ENCODE measurements at regions not wholly inside any gene's neighbourhood (a gene's known extent, or its start where the extent isn't known, plus 50 kb on each side); places are given as distances from the start of the nearest gene placed in this dataset.

GRCh38 chr11:30698425-30698824 lies 112.3 kb upstream of the MPPED2 start:
- no peak overlapping the region for H3K27ac ChIP-seq
- 86 to 94% methylated on average over 2 of the region's 2 CpGs for WGBS, 2 donors
- no peak for DNase-seq
- intact Hi-C loops (cut with DNase I), result no loop called here
- H3K4me3 ChIP-seq, result no peak overlapping the region
- no peaks in the 10 kb centered on the region for H3K36me3 ChIP-seq
- H3K4me1 ChIP-seq, result no peaks in the 10 kb centered on the region
- H3K9me3 ChIP-seq, result no peaks in the 10 kb centered on the region
- no peak for TF ChIP-seq CTCF (IDR thresholded peaks at IDR 0.05)
- no peak for TF ChIP-seq POLR2A (IDR thresholded peaks at IDR 0.05)
- H3K27me3 ChIP-seq, result no peaks in the 10 kb centered on the region

- Histone ChIP-seq H3K9me3 (no peaks in the 10 kb centered on the region), H3K4me1 (no peaks in the 10 kb centered on the region), H3K27ac (no peak overlapping the region), H3K27me3 (no peaks in the 10 kb centered on the region), H3K36me3 (no peaks in the 10 kb centered on the region), H3K4me3 (no peak overlapping the region)
- WGBS, 2 donors, result 35 to 63% methylated on average over 4 of the region's 4 CpGs
- no peak for DNase-seq
- TF ChIP-seq CTCF (IDR thresholded peaks at IDR 0.05) (no peak), POLR2A (IDR thresholded peaks at IDR 0.05) (no peak)
- intact Hi-C loops (cut with DNase I), result no loop called here
These were observed 110.9 kb upstream of the MPPED2 start for GRCh38 chr11:30697032-30697431.

GRCh38 chr11:30684772-30685171 lies 98.6 kb upstream of the MPPED2 start:
- intact Hi-C loops (cut with DNase I), result no loop called here
- TF ChIP-seq CTCF (IDR thresholded peaks at IDR 0.05) (no peak), POLR2A (IDR thresholded peaks at IDR 0.05) (no peak)

GRCh38 chr11:30683176-30683575 lies 97.0 kb upstream of the MPPED2 start:
- intact Hi-C loops (cut with DNase I), result no loop called here
- no peak for TF ChIP-seq CTCF (IDR thresholded peaks at IDR 0.05)
- no peak for TF ChIP-seq POLR2A (IDR thresholded peaks at IDR 0.05)

More at GRCh38 chr11:30684772-30685171, 98.6 kb upstream of the MPPED2 start:
- Histone ChIP-seq H3K27me3 (no peaks in the 10 kb centered on the region), H3K9me3 (no peaks in the 10 kb centered on the region), H3K27ac (no peak overlapping the region), H3K36me3 (no peaks in the 10 kb centered on the region), H3K4me3 (no peak overlapping the region), H3K4me1 (no peaks in the 10 kb centered on the region)
- WGBS, 2 donors, result 32 to 54% methylated on average over 2 of the region's 2 CpGs
- DNase-seq, result no peak

GRCh38 chr11:30666817-30667216 lies 80.7 kb upstream of the MPPED2 start:
- Histone ChIP-seq H3K36me3 (no peaks in the 10 kb centered on the region), H3K9me3 (no peaks in the 10 kb centered on the region), H3K27ac (no peak overlapping the region), H3K4me1 (no peaks in the 10 kb centered on the region), H3K27me3 (peaks cover 0 to 3% (median 0%) of the 10 kb centered on the region in 4 donors), H3K4me3 (no peak overlapping the region)
- DNase-seq, result no peak
- TF ChIP-seq CTCF (IDR thresholded peaks at IDR 0.05) (no peak), POLR2A (IDR thresholded peaks at IDR 0.05) (no peak)
- WGBS, 2 donors, result 51 to 55% methylated on average over 2 of the region's 2 CpGs
- intact Hi-C loops (cut with DNase I), result no loop called here

More at GRCh38 chr11:30683176-30683575, 97.0 kb upstream of the MPPED2 start:
- Histone ChIP-seq H3K27ac (no peak overlapping the region), H3K4me3 (no peak overlapping the region), H3K36me3 (no peaks in the 10 kb centered on the region), H3K9me3 (no peaks in the 10 kb centered on the region), H3K27me3 (no peaks in the 10 kb centered on the region), H3K4me1 (no peaks in the 10 kb centered on the region)
- no peak for DNase-seq
- WGBS, 2 donors, result 78 to 80% methylated on average over 1 of the region's 1 CpG
